Mucosa of rectum (tissue), 2 donors: ENCODE measurements at regions not wholly inside any gene's neighbourhood (a gene's known extent, or its start where the extent isn't known, plus 50 kb on each side); places are given as distances from the start of the nearest gene placed in this dataset.

Experiments used
- H3K27ac ChIP-seq, 2 donors: one replicate each; pipeline ENCODE4 v1.7.0; 2013; ENCODE audit warnings: inconsistent platforms in 2 of 2, low read depth in 2 of 2, low read length in 2 of 2
- H3K27me3 ChIP-seq, 2 donors: one replicate each; pipeline ENCODE4 v1.7.0; 2013; ENCODE audit warnings: low read length in 2 of 2; ENCODE audit not compliant: control insufficient read depth in 2 of 2, insufficient read depth in 2 of 2
- H3K36me3 ChIP-seq, 2 donors: one replicate each; pipeline ENCODE4 v1.7.0; 2013; ENCODE audit warnings: low read length in 2 of 2; ENCODE audit not compliant: control insufficient read depth in 2 of 2, insufficient read depth in 2 of 2
- H3K4me1 ChIP-seq, 2 donors: one replicate each; pipeline ENCODE4 v1.7.0; 2013; ENCODE audit warnings: low read length in 2 of 2, mild to moderate bottlenecking in 1 of 2; ENCODE audit not compliant: control insufficient read depth in 2 of 2, insufficient read depth in 2 of 2
- H3K4me3 ChIP-seq, 2 donors: one replicate each; pipeline ENCODE4 v1.7.0; 2013; ENCODE audit warnings: low read length in 2 of 2
- H3K9ac ChIP-seq, 2 donors: one replicate each; pipeline ENCODE4 v1.7.0; 2013; ENCODE audit warnings: low read length in 2 of 2, low read depth in 1 of 2, mild to moderate bottlenecking in 1 of 2
- H3K9me3 ChIP-seq, 2 donors: one replicate each; pipeline ENCODE4 v1.7.0; 2013; ENCODE audit warnings: low read length in 2 of 2; ENCODE audit not compliant: control insufficient read depth in 2 of 2
- donor health status: healthy.
- donor health status: Normal muscosa, but diverticular disease.

- no peaks in the 10 kb centered on the region for H3K27me3 ChIP-seq
- H3K27ac ChIP-seq = peak overlapping the region; percentile 90
- H3K4me3 ChIP-seq = no peak overlapping the region
- no peaks in the 10 kb centered on the region for H3K9me3 ChIP-seq
- H3K4me1 ChIP-seq = peaks cover 27 to 29% of the 10 kb centered on the region in 2 donors
- no peaks in the 10 kb centered on the region for H3K36me3 ChIP-seq
- H3K9ac ChIP-seq = peak overlapping the region; percentile 34 to 54
Observed at GRCh38 chr22:23522623-23523251, 57.4 kb downstream of the IGLL1 start.

- no peaks in the 10 kb centered on the region for H3K27me3 ChIP-seq
- H3K27ac ChIP-seq = peak overlapping the region; percentile 90
- H3K36me3 ChIP-seq = no peaks in the 10 kb centered on the region
- H3K4me3 ChIP-seq = peak overlapping the region; percentile 66
- peak overlapping the region; percentile 72 to 92 for H3K9ac ChIP-seq
- H3K9me3 ChIP-seq = no peaks in the 10 kb centered on the region
- peaks cover 27 to 29% of the 10 kb centered on the region in 2 donors for H3K4me1 ChIP-seq
Observed at GRCh38 chr22:23521441-23522113, 58.5 kb downstream of the IGLL1 start.

- peak overlapping the region; percentile 66 for H3K4me3 ChIP-seq
Observed at GRCh38 chr22:23520863-23521440, 59.1 kb downstream of the IGLL1 start.

GRCh38 chr22:23519442-23520157 lies 60.5 kb downstream of the IGLL1 start:
- H3K27ac ChIP-seq = no peak overlapping the region
- no peaks in the 10 kb centered on the region for H3K27me3 ChIP-seq
- H3K4me3 ChIP-seq = no peak overlapping the region
- H3K4me1 ChIP-seq = peaks cover 27 to 29% of the 10 kb centered on the region in 2 donors
- H3K36me3 ChIP-seq = no peaks in the 10 kb centered on the region
- H3K9me3 ChIP-seq = no peaks in the 10 kb centered on the region
- H3K9ac ChIP-seq = peak overlapping the region in 1 of 2 donors; percentile 2

More at GRCh38 chr22:23520863-23521440, 59.1 kb downstream of the IGLL1 start:
- peak overlapping the region; percentile 90 for H3K27ac ChIP-seq
- no peaks in the 10 kb centered on the region for H3K9me3 ChIP-seq
- peaks cover 27 to 29% of the 10 kb centered on the region in 2 donors for H3K4me1 ChIP-seq
- no peaks in the 10 kb centered on the region for H3K27me3 ChIP-seq
- no peaks in the 10 kb centered on the region for H3K36me3 ChIP-seq
- H3K9ac ChIP-seq = peak overlapping the region; percentile 72 to 92

- Histone ChIP-seq H3K9ac (peak overlapping the region in 1 of 2 donors; percentile 2), H3K4me1 (peaks cover 27 to 29% of the 10 kb centered on the region in 2 donors)
Observed at GRCh38 chr22:23518376-23519187, 61.5 kb downstream of the IGLL1 start.

GRCh38 chr22:23517804-23518375 lies 62.2 kb downstream of the IGLL1 start:
- Histone ChIP-seq H3K27ac (peak overlapping the region; percentile 5 to 71), H3K9ac (no peak overlapping the region), H3K4me1 (peaks cover 25% of the 10 kb centered on the region in 2 donors), H3K9me3 (no peaks in the 10 kb centered on the region), H3K36me3 (no peaks in the 10 kb centered on the region), H3K27me3 (no peaks in the 10 kb centered on the region), H3K4me3 (no peak overlapping the region)

More at GRCh38 chr22:23518376-23519187, 61.5 kb downstream of the IGLL1 start:
- no peaks in the 10 kb centered on the region for H3K9me3 ChIP-seq
- no peaks in the 10 kb centered on the region for H3K27me3 ChIP-seq
- no peak overlapping the region for H3K4me3 ChIP-seq
- H3K36me3 ChIP-seq = no peaks in the 10 kb centered on the region
- peak overlapping the region; percentile 5 to 71 for H3K27ac ChIP-seq

DNA sequence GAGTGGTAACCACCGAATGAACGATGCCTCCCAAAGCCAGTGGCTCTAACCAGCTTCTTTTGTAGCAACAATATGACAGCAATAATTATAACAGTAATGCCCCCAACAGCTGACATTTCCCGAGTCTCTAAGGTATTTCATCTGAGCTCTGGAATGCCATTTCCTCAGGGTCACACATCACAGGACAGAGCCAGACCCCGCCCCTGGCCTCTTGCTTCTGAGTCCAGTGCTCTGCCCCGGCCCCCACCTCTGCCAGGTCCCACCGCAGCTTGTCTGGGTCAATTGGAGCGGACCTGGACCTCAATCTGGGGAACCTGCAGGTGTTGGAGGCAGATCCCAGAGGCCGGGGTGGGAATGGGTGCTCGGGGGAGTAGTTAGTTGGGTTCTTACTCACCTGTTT lies 63.8 kb downstream of the IGLL1 start:
- H3K4me3 ChIP-seq = no peak overlapping the region

GRCh38 chr22:23514322-23515038 lies 65.6 kb downstream of the IGLL1 start:
- peak overlapping the region in 1 of 2 donors; percentile 4 for H3K27ac ChIP-seq
- no peak overlapping the region for H3K4me3 ChIP-seq
- no peak overlapping the region for H3K9ac ChIP-seq
- no peaks in the 10 kb centered on the region for H3K36me3 ChIP-seq
- no peaks in the 10 kb centered on the region for H3K9me3 ChIP-seq
- H3K27me3 ChIP-seq = no peaks in the 10 kb centered on the region
- H3K4me1 ChIP-seq = peaks cover 10 to 11% of the 10 kb centered on the region in 2 donors

More for the DNA sequence above, 63.8 kb downstream of the IGLL1 start:
- H3K27ac ChIP-seq = no peak overlapping the region
- peaks cover 20 to 22% of the 10 kb centered on the region in 2 donors for H3K4me1 ChIP-seq
- no peak overlapping the region for H3K9ac ChIP-seq
- no peaks in the 10 kb centered on the region for H3K36me3 ChIP-seq
- no peaks in the 10 kb centered on the region for H3K27me3 ChIP-seq
- no peaks in the 10 kb centered on the region for H3K9me3 ChIP-seq

DNA sequence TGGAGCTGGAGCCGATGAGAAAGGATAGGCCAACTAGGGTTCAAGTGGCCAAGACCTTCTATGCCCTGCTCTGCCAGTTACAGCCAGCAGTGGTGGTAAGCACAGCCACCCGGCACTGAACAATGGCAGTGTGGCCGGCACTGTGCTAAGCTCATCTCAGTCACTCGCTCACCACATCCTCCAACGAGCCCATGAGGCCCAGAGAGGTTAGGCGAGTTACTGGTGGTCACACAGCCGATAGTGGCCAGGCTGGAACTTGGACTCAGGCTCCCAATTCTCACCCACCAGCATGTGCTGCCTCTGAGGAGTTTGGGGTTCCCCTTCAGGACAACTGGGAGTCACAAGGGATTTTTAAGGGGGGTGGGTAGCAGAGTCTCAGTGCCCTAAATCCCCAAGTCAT lies 66.4 kb downstream of the IGLL1 start:
- Histone ChIP-seq H3K4me1 (peaks cover 4 to 5% of the 10 kb centered on the region in 2 donors), H3K4me3 (no peak overlapping the region), H3K36me3 (no peaks in the 10 kb centered on the region), H3K9me3 (no peaks in the 10 kb centered on the region), H3K27me3 (no peaks in the 10 kb centered on the region), H3K9ac (no peak overlapping the region), H3K27ac (no peak overlapping the region)
